OCI-LY3 (cell line): ENCODE measurements at regions not wholly inside any gene's neighbourhood (a gene's known extent, or its start where the extent isn't known, plus 50 kb on each side); places are given as distances from the start of the nearest gene placed in this dataset.

Experiments
- H2AFZ ChIP-seq: fragments of 200-600, 300-600 bp; shearing (Covaris generic); 2 replicates; pipeline ENCODE4 v1.6.0; 2014; ENCODE audit warnings: antibody characterized with exemption, low read depth, low read length
- H3K27ac ChIP-seq: fragments of 200-600, 300-600 bp; sonication (generic); 2 replicates; pipeline ENCODE4 v1.5.1; 2014; ENCODE audit warnings: mild to moderate bottlenecking, low read length, moderate library complexity, mixed read lengths
- H3K27me3 ChIP-seq: fragments of 200-600, 300-600 bp; sonication (generic); 2 replicates; pipeline ENCODE4 v1.6.1; 2014; ENCODE audit warnings: low read depth, low read length, mixed read lengths
- H3K36me3 ChIP-seq: fragments of 200-600, 300-600 bp; sonication (generic); replicated peaks from 2 replicates; pipeline ENCODE3; 2014; ENCODE audit warnings: low read depth, low read length, mixed read lengths
- H3K4me1 ChIP-seq: fragments of 300-600, 200-600 bp; sonication (generic); 2 replicates; pipeline ENCODE4 v1.6.1; 2014; ENCODE audit warnings: low read length, mixed read lengths
- H3K4me2 ChIP-seq: fragments of 200-600, 300-600 bp; sonication (generic); 2 replicates; pipeline ENCODE4 v1.6.1; 2014; ENCODE audit warnings: low read length, mixed read lengths
- H3K4me3 ChIP-seq: fragments of 300-600, 200-600 bp; sonication (generic); 2 replicates; pipeline ENCODE4 v1.5.1; 2014; ENCODE audit warnings: antibody characterized with exemption, mild to moderate bottlenecking, low read length, moderate library complexity
- H3K79me2 ChIP-seq: fragments of 300-600, 200-600 bp; shearing (Covaris generic); 2 replicates; pipeline ENCODE4 v1.6.1; 2014; ENCODE audit warnings: mild to moderate bottlenecking, low read length, mixed read lengths
- H3K9ac ChIP-seq: fragments of 300-600, 200-600 bp; shearing (Covaris generic); 2 replicates; pipeline ENCODE4 v1.6.0; 2014; ENCODE audit warnings: mild to moderate bottlenecking, low read length, moderate library complexity
- H3K9me3 ChIP-seq: fragments of 200-600, 300-600 bp; shearing (Covaris generic); 2 replicates; pipeline ENCODE4 v1.6.1; 2014; ENCODE audit warnings: low read length, mixed read lengths; ENCODE audit not compliant: insufficient read depth
- H4K20me1 ChIP-seq: fragments of 200-600, 300-600 bp; sonication (generic); 2 replicates; pipeline ENCODE4 v1.6.1; 2016; ENCODE audit warnings: low read length, mixed read lengths; ENCODE audit not compliant: insufficient read depth
- CTCF ChIP-seq: fragments of 200-600, 300-600 bp; sonication (generic); IDR thresholded peaks from 2 replicates; pipeline ENCODE4 v1.5.1; 2014; ENCODE audit warnings: antibody characterized with exemption, low read length, low read depth
- EZH2phosphoT487 ChIP-seq: fragments of 200-600 bp; shearing (Covaris generic); IDR thresholded peaks from 2 replicates; pipeline ENCODE4 v1.6.1; 2018; ENCODE audit warnings: antibody characterized with exemption, mixed run types, low read depth

GRCh38 chr12:76190299-76190698 is 105.8 kb upstream of the NAP1L1 start:
- Histone ChIP-seq H3K27me3 (no peaks in the 10 kb centered on the region), H4K20me1 (no peaks in the 10 kb centered on the region), H3K36me3 (no peaks in the 10 kb centered on the region), H3K9me3 (no peaks in the 10 kb centered on the region), H3K9ac (no peak overlapping the region), H2AFZ (no peak overlapping the region), H3K79me2 (no peaks in the 10 kb centered on the region), H3K4me2 (no peak overlapping the region), H3K27ac (no peak overlapping the region), H3K4me1 (peaks cover 9% of the 10 kb centered on the region), H3K4me3 (no peak overlapping the region)
- TF ChIP-seq CTCF, result no peak
- no peak for TF ChIP-seq EZH2phosphoT487

DNA sequence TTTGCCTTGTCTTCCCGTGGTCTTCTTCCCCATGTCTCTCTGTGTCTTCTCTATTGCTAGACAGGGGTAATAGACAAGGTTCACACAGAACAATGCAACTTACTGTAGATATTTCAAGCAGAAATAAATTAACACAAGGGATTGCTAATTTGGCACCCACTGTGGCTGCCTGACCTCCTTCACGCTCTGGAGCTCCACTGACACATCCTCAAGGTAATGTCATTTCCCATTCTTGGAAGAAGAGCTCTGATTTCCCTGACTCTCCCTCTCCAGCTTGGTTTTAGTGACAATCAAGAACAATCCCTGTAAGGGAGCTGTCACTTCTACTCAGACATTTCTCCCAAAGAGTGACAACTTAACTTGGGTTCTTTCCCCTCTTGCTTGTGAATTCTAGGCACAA is 105.4 kb upstream of the NAP1L1 start:
- no peak for TF ChIP-seq CTCF
- TF ChIP-seq EZH2phosphoT487, result no peak
- no peaks in the 10 kb centered on the region for H3K36me3 ChIP-seq

GRCh38 chr12:76187177-76187576 is 102.7 kb upstream of the NAP1L1 start:
- Histone ChIP-seq H3K36me3 (no peaks in the 10 kb centered on the region), H2AFZ (no peak overlapping the region), H3K27ac (no peak overlapping the region), H3K4me1 (peaks cover 29% of the 10 kb centered on the region), H3K9me3 (no peaks in the 10 kb centered on the region), H3K9ac (no peak overlapping the region), H4K20me1 (no peaks in the 10 kb centered on the region), H3K4me3 (no peak overlapping the region), H3K79me2 (no peaks in the 10 kb centered on the region), H3K4me2 (no peak overlapping the region), H3K27me3 (no peaks in the 10 kb centered on the region)
- TF ChIP-seq EZH2phosphoT487 (no peak), CTCF (no peak)

More for the DNA sequence above, 105.4 kb upstream of the NAP1L1 start:
- no peak overlapping the region for H3K27ac ChIP-seq
- no peak overlapping the region for H3K4me2 ChIP-seq
- H2AFZ ChIP-seq, result no peak overlapping the region
- H3K4me3 ChIP-seq, result no peak overlapping the region
- H3K27me3 ChIP-seq, result no peaks in the 10 kb centered on the region
- no peaks in the 10 kb centered on the region for H3K79me2 ChIP-seq
- H3K4me1 ChIP-seq, result peaks cover 13% of the 10 kb centered on the region
- no peaks in the 10 kb centered on the region for H3K9me3 ChIP-seq
- H4K20me1 ChIP-seq, result no peaks in the 10 kb centered on the region
- no peak overlapping the region for H3K9ac ChIP-seq

- no peak overlapping the region for H3K4me2 ChIP-seq
- no peak overlapping the region for H3K4me3 ChIP-seq
- no peak overlapping the region for H2AFZ ChIP-seq
- no peak overlapping the region for H3K27ac ChIP-seq
- H3K9me3 ChIP-seq, result no peaks in the 10 kb centered on the region
- TF ChIP-seq EZH2phosphoT487, result no peak
- no peak for TF ChIP-seq CTCF
- H3K9ac ChIP-seq, result no peak overlapping the region
- H3K4me1 ChIP-seq, result peaks cover 25% of the 10 kb centered on the region
- H3K36me3 ChIP-seq, result no peaks in the 10 kb centered on the region
- no peaks in the 10 kb centered on the region for H3K79me2 ChIP-seq
- no peaks in the 10 kb centered on the region for H4K20me1 ChIP-seq
- no peaks in the 10 kb centered on the region for H3K27me3 ChIP-seq
Measured at GRCh38 chr12:76186131-76186906, 101.8 kb upstream of the NAP1L1 start.
